Astrocyte (in vitro differentiated cells and primary cell): ENCODE measurements at regions not wholly inside any gene's neighbourhood (a gene's known extent, or its start where the extent isn't known, plus 50 kb on each side); places are given as distances from the start of the nearest gene placed in this dataset.

Experiments used
- DNase-seq: peaks from one replicate; pipeline ENCODE4 v3.0.0-alpha.2; 2010; ENCODE audit warnings: low read depth
- FAIRE-seq: peaks from 2 replicates; lab custom pipeline; 2011; peaks lifted over from hg19 to GRCh38; lab: Jason Lieb, UNC
- H2AFZ ChIP-seq: 2 replicates; pipeline ENCODE4 v1.6.0; 2012; ENCODE audit warnings: low read depth, low read length, inconsistent platforms
- H3K27ac ChIP-seq: 2 replicates; pipeline ENCODE4 v1.5.1; 2011; ENCODE audit warnings: low read depth, low read length, inconsistent platforms
- H3K27me3 ChIP-seq: 2 replicates; pipeline ENCODE4 v1.6.0; 2011; ENCODE audit warnings: low read length, inconsistent platforms; ENCODE audit not compliant: insufficient read depth
- H3K36me3 ChIP-seq: 2 replicates; pipeline ENCODE4 v1.5.1; 2011; ENCODE audit warnings: low read length, inconsistent platforms; ENCODE audit not compliant: insufficient read depth
- H3K4me1 ChIP-seq: 2 replicates; pipeline ENCODE4 v1.5.1; 2011; ENCODE audit warnings: low read length, inconsistent platforms; ENCODE audit not compliant: insufficient read depth
- H3K4me2 ChIP-seq: 2 replicates; pipeline ENCODE4 v1.6.0; 2012; ENCODE audit warnings: low read length, inconsistent platforms
- H3K4me3 ChIP-seq: 2 replicates; pipeline ENCODE4 v1.5.1; 2011; ENCODE audit warnings: low read depth, mild to moderate bottlenecking, low read length, inconsistent platforms; ENCODE audit not compliant: insufficient read depth
- H3K79me2 ChIP-seq: 2 replicates; pipeline ENCODE4 v1.6.0; 2012; ENCODE audit warnings: mild to moderate bottlenecking, low read length, inconsistent platforms; ENCODE audit not compliant: insufficient read depth
- H3K9ac ChIP-seq: 2 replicates; pipeline ENCODE4 v1.6.0; 2012; ENCODE audit warnings: mild to moderate bottlenecking, low read length, inconsistent platforms
- H3K9me3 ChIP-seq: 2 replicates; pipeline ENCODE4 v1.5.1; 2012; ENCODE audit warnings: low read depth, mild to moderate bottlenecking, low read length, inconsistent platforms; ENCODE audit not compliant: insufficient read depth
- H4K20me1 ChIP-seq: 2 replicates; pipeline ENCODE4 v1.6.0; 2012; ENCODE audit warnings: low read length, inconsistent platforms; ENCODE audit not compliant: insufficient read depth
- H3K27ac Mint-ChIP-seq: one replicate; pipeline ENCODE4 v1.8.0; 2021; ENCODE audit warnings: mild to moderate bottlenecking, mixed read lengths; ENCODE audit not compliant: unreplicated experiment
- H3K27me3 Mint-ChIP-seq: one replicate; pipeline ENCODE4 v1.8.0; 2021; ENCODE audit warnings: low read depth, mixed read lengths; ENCODE audit not compliant: unreplicated experiment
- H3K36me3 Mint-ChIP-seq: one replicate; pipeline ENCODE4 v1.8.0; 2021; ENCODE audit warnings: low read depth, mixed read lengths; ENCODE audit not compliant: unreplicated experiment
- H3K4me1 Mint-ChIP-seq: one replicate; pipeline ENCODE4 v1.8.0; 2021; ENCODE audit warnings: low read depth, mixed read lengths; ENCODE audit not compliant: unreplicated experiment
- H3K4me3 Mint-ChIP-seq: one replicate; pipeline ENCODE4 v1.8.0; 2021; ENCODE audit warnings: mild to moderate bottlenecking, moderate library complexity, mixed read lengths; ENCODE audit not compliant: unreplicated experiment
- H3K9me3 Mint-ChIP-seq: one replicate; pipeline ENCODE4 v1.8.0; 2021; ENCODE audit warnings: mild to moderate bottlenecking, mixed read lengths; ENCODE audit not compliant: unreplicated experiment
- EZH2 ChIP-seq: IDR thresholded peaks from 2 replicates; pipeline ENCODE4 v1.6.1; 2012; ENCODE audit warnings: mild to moderate bottlenecking, low read length, inconsistent platforms; ENCODE audit not compliant: insufficient read depth
- TF ChIP-seq, protein P1 (sequence below): IDR thresholded peaks from 2 replicates; pipeline ENCODE4 v1.5.1; 2011; ENCODE audit warnings: low read depth, mild to moderate bottlenecking, inconsistent platforms, low read length, moderate library complexity; ENCODE audit not compliant: insufficient read depth

DNA sequence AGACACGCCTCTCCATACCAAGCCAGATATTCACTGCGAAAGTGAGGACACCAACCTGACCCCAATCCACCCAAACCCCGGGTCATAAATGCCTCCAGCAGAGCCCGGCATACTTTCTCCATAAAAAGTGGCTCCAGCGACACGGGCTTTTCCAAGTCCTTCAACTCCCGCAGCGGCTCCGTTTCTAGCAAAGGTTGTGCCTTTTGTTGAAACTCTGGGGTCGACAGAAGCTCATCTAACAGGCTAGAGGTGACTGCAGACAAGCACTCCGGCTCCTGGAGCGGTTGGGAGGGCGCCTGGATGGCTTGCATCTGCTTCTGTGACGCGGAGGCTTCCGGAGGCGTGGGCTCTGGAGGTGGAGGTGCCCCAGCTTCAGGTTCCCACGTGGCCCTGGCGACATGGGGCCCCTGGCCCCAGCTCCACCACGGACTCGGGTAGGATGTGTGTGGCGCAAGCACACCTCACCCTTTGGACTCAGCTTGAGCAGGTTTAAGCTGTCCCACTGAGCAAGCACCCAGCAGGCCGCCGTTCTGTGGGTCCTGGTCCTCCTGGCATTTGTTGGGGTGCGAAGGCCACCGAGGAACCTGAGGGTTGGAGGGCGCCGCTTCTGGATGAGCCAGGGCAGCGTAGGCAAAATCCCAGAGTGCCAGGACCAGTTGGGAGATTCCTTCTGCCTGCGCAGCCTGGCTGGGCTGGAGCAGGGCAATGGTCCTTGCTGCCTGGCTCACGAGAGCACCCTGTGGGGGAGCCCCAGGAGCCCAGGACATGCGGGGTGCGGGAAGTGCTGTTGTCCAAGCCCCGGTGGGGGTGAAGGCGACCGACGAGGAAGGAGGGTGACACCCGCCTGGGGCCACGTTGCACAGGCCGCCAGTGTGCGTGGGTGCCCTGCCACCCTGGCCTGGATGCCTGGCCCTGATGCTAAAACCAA is 186.3 kb downstream of the ALG10 start:
- no peak overlapping the region for H3K9ac ChIP-seq
- H3K36me3 Mint-ChIP-seq = peaks cover 2% of the 10 kb centered on the region
- no peak overlapping the region for H2AFZ ChIP-seq
- no peaks in the 10 kb centered on the region for H3K27me3 ChIP-seq
- FAIRE-seq (no peak), DNase-seq (no peak)
- no peaks in the 10 kb centered on the region for H4K20me1 ChIP-seq
- peaks cover 22% of the 10 kb centered on the region for H3K9me3 Mint-ChIP-seq
- H3K27ac Mint-ChIP-seq = no peak overlapping the region
- H3K36me3 ChIP-seq = no peaks in the 10 kb centered on the region
- no peaks in the 10 kb centered on the region for H3K79me2 ChIP-seq
- no peaks in the 10 kb centered on the region for H3K4me1 Mint-ChIP-seq
- no peak for TF ChIP-seq EZH2
- TF ChIP-seq, protein P1, sequence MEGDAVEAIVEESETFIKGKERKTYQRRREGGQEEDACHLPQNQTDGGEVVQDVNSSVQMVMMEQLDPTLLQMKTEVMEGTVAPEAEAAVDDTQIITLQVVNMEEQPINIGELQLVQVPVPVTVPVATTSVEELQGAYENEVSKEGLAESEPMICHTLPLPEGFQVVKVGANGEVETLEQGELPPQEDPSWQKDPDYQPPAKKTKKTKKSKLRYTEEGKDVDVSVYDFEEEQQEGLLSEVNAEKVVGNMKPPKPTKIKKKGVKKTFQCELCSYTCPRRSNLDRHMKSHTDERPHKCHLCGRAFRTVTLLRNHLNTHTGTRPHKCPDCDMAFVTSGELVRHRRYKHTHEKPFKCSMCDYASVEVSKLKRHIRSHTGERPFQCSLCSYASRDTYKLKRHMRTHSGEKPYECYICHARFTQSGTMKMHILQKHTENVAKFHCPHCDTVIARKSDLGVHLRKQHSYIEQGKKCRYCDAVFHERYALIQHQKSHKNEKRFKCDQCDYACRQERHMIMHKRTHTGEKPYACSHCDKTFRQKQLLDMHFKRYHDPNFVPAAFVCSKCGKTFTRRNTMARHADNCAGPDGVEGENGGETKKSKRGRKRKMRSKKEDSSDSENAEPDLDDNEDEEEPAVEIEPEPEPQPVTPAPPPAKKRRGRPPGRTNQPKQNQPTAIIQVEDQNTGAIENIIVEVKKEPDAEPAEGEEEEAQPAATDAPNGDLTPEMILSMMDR = no peak
- no peak overlapping the region for H3K27ac ChIP-seq
- H3K4me1 ChIP-seq = no peaks in the 10 kb centered on the region
- H3K9me3 ChIP-seq = peaks cover 10% of the 10 kb centered on the region
- no peak overlapping the region for H3K4me2 ChIP-seq
- no peak overlapping the region for H3K4me3 ChIP-seq
- no peak overlapping the region for H3K4me3 Mint-ChIP-seq
- no peaks in the 10 kb centered on the region for H3K27me3 Mint-ChIP-seq

DNA sequence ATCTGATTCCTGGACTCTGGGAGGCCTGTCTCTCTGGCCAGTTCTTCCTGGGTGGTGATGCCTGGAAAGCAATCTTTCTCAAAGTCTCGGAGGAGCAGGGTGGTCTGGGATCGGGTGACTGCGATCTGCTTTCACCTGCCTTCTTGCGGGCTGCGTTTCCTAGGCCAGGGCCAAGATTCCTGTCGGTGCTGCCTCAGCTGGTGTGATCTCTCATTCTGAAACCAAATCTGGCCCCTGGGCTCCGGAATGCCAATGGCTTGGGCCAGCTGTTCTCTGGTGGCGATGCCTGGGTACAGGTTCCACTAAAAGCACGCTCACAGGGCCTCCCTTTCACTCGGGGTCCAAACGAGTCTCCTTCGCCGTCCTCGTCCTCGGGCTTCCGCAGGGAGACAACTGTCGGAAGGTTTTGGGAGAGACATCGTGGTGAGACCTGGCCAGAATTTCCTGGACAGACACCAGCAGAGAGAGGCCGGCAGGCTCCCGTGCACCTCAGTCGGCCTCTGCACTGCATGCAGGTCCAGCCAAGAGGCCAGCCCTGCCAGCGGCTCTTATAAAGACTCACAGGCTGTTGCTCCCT is 187.1 kb downstream of the ALG10 start:
- Histone ChIP-seq H2AFZ (no peak overlapping the region), H3K4me2 (no peak overlapping the region), H3K9ac (no peak overlapping the region), H3K79me2 (no peaks in the 10 kb centered on the region), H3K27ac (no peak overlapping the region), H3K4me1 (no peaks in the 10 kb centered on the region), H3K36me3 (no peaks in the 10 kb centered on the region), H3K4me3 (no peak overlapping the region), H3K9me3 (peaks cover 10% of the 10 kb centered on the region), H4K20me1 (no peaks in the 10 kb centered on the region), H3K27me3 (no peaks in the 10 kb centered on the region)
- TF ChIP-seq, protein P1 = no peak
- no peak for TF ChIP-seq EZH2
- Mint-ChIP-seq H3K4me1 (no peaks in the 10 kb centered on the region), H3K27ac (no peak overlapping the region), H3K27me3 (no peaks in the 10 kb centered on the region), H3K4me3 (no peak overlapping the region), H3K9me3 (peaks cover 26% of the 10 kb centered on the region), H3K36me3 (peaks cover 2% of the 10 kb centered on the region)
- FAIRE-seq = no peak
- DNase-seq = no peak

DNA sequence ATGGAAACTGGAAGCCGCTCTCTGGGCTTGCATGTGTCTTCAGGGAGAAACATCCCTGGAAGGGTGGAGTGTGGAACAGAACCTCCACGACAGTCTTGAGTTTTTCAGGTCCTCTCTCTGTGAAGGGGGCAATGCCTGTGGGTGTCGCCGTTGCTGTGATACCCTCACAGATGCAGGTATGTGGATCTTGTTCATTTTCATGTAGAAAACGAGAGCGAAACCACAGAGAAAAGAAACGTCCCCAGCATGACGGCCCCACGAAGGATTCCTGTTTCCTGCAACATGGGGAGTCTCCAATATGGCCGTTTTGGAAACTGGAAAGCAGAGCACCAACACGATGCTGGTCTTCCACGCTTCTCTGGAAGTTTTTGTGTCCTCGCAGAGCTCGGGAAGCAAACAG is 187.9 kb downstream of the ALG10 start:
- H3K9me3 Mint-ChIP-seq = peaks cover 26% of the 10 kb centered on the region

More for the DNA sequence above, 187.9 kb downstream of the ALG10 start:
- no peaks in the 10 kb centered on the region for H3K4me1 ChIP-seq
- FAIRE-seq (no peak), DNase-seq (no peak)
- no peak for TF ChIP-seq EZH2
- TF ChIP-seq, protein P1 = no peak
- H3K79me2 ChIP-seq = no peaks in the 10 kb centered on the region
- Mint-ChIP-seq H3K4me1 (no peaks in the 10 kb centered on the region), H3K27ac (no peak overlapping the region), H3K27me3 (no peaks in the 10 kb centered on the region), H3K4me3 (no peak overlapping the region), H3K36me3 (peaks cover 2% of the 10 kb centered on the region)
- H3K27ac ChIP-seq = no peak overlapping the region
- H3K9ac ChIP-seq = no peak overlapping the region
- H3K27me3 ChIP-seq = no peaks in the 10 kb centered on the region
- no peak overlapping the region for H3K4me3 ChIP-seq
- no peak overlapping the region for H3K4me2 ChIP-seq
- peaks cover 10% of the 10 kb centered on the region for H3K9me3 ChIP-seq
- no peak overlapping the region for H2AFZ ChIP-seq
- H3K36me3 ChIP-seq = no peaks in the 10 kb centered on the region
- no peaks in the 10 kb centered on the region for H4K20me1 ChIP-seq
